ENCODE measurements at regions not wholly inside any gene's neighbourhood (a gene's known extent, or its start where the extent isn't known, plus 50 kb on each side); places are given as distances from the start of the nearest gene placed in this dataset.

DNA sequence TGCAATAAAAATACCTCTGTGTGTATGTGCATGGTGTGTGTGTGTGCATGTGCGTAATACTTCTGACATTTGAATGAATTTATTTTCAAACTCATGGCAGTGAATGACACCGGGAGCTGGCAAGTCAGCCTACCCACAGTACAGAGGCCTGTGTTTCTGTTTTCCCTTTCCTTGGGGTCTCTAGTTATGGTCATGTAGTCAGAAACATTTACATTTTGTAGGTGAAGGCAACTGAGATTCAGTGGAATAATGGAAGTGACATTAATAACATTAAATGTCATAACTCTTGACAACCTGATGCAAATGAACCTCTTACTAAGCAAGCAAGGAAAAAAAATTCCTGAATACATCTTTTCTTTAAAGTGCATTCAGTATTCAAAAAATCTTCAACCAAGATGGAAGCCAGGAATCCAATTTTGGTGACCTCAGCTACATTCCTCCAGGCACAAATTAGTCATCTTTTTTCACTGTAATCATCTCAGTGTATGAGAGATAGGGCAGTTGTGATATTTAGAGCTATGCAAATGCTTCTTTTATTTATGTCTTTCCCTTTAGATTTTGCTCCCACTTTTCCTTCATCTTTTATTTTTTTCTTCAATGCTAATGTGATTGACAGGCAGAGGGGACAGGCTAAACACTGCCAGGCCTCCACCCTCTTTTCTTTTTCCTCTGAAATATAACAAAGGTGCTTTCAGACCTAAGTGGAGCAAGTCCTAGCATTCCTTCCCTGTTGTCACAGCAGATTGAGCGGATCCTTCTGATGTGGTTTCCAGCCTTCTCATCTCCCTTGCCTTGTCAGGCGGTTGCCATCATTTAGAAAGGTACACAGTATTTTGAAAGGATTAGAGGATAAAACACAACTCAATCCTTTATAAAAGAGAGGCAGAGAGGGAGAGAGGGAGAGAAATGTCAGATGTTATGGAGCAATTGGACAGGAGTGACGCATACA is 569.8 kb upstream of the ADAMTS16 start:
- peaks cover 11% of the 10 kb centered on the region; the same call in 1 of the 2 replicates for H3K4me1 ChIP-seq (ENCODE audit: insufficient read depth, low read length)
- no peak overlapping the region for H3K9ac ChIP-seq (ENCODE audit: low read depth, low read length)
- H3K27me3 ChIP-seq (ENCODE audit: insufficient read depth, low read length): no peaks in the 10 kb centered on the region
- no peak overlapping the region for H3K27ac ChIP-seq (ENCODE audit: low read length)
- H3K36me3 ChIP-seq (ENCODE audit: insufficient read depth, low read depth, low read length): no peaks in the 10 kb centered on the region
- no peak overlapping the region for H3K4me3 ChIP-seq (ENCODE audit: low read length)
- no peaks in the 10 kb centered on the region for H3K9me3 ChIP-seq (ENCODE audit: insufficient read depth, low read depth, low read length)

DNA sequence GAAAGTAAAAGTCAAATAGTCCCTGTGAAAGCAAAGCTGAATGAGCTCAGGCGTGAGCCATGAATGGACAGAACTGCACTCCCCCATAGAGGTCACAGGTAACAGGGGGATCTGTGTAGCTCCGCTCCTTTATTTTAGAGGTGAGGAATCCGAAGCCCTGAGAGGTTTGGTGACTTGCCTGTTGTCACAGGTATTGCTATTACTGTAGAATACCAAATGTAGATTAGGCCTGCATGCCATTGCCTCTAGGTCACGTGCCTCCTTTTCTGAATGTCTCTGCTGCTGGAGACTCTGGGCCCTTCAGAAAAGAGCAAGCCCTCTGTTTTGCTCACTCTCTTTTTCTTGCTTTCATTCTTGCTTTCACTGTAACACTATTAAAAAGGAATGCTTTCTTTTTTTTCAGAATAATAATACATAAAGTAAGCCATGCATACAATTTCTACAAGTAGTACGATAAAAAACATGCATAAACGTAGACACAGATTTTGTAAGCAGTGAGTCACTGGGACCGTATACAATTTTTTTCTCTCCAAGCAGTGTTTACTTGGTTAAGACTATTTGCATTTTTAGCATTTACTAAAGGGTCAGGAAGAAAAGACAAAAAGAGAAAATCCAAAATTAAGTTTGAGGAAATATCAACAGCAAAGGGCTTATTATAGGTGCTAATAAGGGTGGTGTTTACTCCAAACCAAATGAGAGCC is 568.7 kb upstream of the ADAMTS16 start:
- H3K4me1 ChIP-seq (ENCODE audit: insufficient read depth, low read length): peaks cover 11% of the 10 kb centered on the region; the same call in 1 of the 2 replicates
- H3K27ac ChIP-seq (ENCODE audit: low read length): no peak overlapping the region
- H3K4me3 ChIP-seq (ENCODE audit: low read length): no peak overlapping the region
- H3K9ac ChIP-seq (ENCODE audit: low read depth, low read length): no peak overlapping the region
- no peaks in the 10 kb centered on the region for H3K9me3 ChIP-seq (ENCODE audit: insufficient read depth, low read depth, low read length)
- no peaks in the 10 kb centered on the region for H3K36me3 ChIP-seq (ENCODE audit: insufficient read depth, low read depth, low read length)
- no peaks in the 10 kb centered on the region for H3K27me3 ChIP-seq (ENCODE audit: insufficient read depth, low read length)

GRCh38 chr5:4572311-4573100 is 567.6 kb upstream of the ADAMTS16 start:
- Histone ChIP-seq H3K27ac (ENCODE audit: low read length) (no peak overlapping the region), H3K9ac (ENCODE audit: low read depth, low read length) (no peak overlapping the region), H3K27me3 (ENCODE audit: insufficient read depth, low read length) (no peaks in the 10 kb centered on the region), H3K4me3 (ENCODE audit: low read length) (no peak overlapping the region), H3K9me3 (ENCODE audit: insufficient read depth, low read depth, low read length) (no peaks in the 10 kb centered on the region), H3K4me1 (ENCODE audit: insufficient read depth, low read length) (peaks cover 11% of the 10 kb centered on the region; the same call in 1 of the 2 replicates), H3K36me3 (ENCODE audit: insufficient read depth, low read depth, low read length) (no peaks in the 10 kb centered on the region)

DNA sequence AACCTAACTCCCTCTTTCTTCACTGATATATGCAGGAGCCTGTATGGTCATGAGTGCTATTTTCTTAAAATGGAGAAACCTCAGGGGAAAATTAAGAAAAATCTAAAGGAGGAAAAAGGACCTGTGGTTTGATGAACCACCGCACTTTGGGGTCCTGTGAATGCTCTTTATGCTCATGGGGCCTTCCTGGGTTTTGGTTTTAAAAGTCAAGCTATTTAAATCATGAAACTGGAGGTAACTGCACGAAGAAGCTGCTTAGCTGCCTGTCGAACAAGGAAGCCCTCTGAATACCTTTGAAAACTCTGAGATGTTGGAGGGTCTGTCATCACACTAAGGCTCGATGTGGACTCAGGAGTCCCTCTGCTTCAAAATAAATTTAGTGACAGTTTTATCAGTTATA is 564.5 kb upstream of the ADAMTS16 start:
- no peak overlapping the region for H3K4me3 ChIP-seq (ENCODE audit: low read length)
- H3K27ac ChIP-seq (ENCODE audit: low read length): no peak overlapping the region
- H3K36me3 ChIP-seq (ENCODE audit: insufficient read depth, low read depth, low read length): no peaks in the 10 kb centered on the region
- H3K9me3 ChIP-seq (ENCODE audit: insufficient read depth, low read depth, low read length): no peaks in the 10 kb centered on the region; the same call in 1 of the 2 replicates
- peaks cover 11% of the 10 kb centered on the region; the same call in 1 of the 2 replicates for H3K4me1 ChIP-seq (ENCODE audit: insufficient read depth, low read length)
- no peaks in the 10 kb centered on the region for H3K27me3 ChIP-seq (ENCODE audit: insufficient read depth, low read length)
- no peak overlapping the region for H3K9ac ChIP-seq (ENCODE audit: low read depth, low read length)

DNA sequence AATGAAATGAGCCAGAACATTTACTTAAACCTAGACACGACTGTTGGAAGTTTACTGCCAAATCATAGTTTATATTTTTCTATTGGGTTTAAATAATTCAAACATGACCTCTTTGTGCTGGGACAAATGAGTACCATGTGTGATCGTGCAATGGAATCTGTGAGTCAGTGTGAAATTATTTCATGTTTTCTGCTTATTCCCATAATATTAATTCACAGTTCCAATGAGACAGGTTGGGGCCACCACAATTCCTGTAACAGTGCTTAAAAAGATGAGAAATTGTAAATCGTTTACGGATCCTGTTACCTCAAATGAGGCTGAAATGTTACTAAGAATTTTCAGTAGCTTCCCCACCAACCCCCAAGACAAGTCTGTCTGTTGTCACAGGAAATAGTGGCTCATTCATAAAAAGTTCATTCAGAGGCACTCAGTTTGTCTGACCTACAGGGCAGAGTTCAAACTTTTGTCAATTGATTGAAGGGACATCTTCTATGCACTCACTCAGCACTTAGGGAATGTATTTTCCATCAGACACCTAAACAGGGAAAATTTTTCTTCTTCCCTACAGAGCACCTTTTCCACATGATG is 563.9 kb upstream of the ADAMTS16 start:
- H3K4me3 ChIP-seq (ENCODE audit: low read length): no peak overlapping the region
- H3K9me3 ChIP-seq (ENCODE audit: insufficient read depth, low read depth, low read length): no peaks in the 10 kb centered on the region; the same call in 1 of the 2 replicates
- H3K9ac ChIP-seq (ENCODE audit: low read depth, low read length): no peak overlapping the region
- H3K36me3 ChIP-seq (ENCODE audit: insufficient read depth, low read depth, low read length): no peaks in the 10 kb centered on the region
- H3K27me3 ChIP-seq (ENCODE audit: insufficient read depth, low read length): no peaks in the 10 kb centered on the region
- H3K4me1 ChIP-seq (ENCODE audit: insufficient read depth, low read length): peaks cover 5% of the 10 kb centered on the region; the same call in 1 of the 2 replicates
- no peak overlapping the region for H3K27ac ChIP-seq (ENCODE audit: low read length)

DNA sequence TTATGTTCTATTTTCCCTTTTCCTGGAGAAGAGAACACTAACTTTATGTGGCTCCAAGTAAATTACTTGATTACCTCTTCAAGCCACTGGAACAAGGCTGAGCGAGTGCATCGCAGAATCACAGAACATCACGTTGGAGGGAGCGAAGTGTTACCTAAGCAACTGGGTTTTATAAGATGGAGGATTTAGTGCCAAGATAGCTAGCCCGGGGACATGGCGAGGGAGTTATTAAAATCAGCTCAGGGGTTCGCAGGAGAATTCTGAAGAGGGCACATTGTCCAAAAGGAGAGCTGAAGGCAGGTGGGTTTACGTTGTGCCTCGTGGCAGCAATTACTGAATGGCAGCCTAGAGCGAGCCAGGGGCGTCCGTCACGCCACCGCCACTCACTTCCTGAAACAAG is 563.2 kb upstream of the ADAMTS16 start:
- Histone ChIP-seq H3K9me3 (ENCODE audit: insufficient read depth, low read depth, low read length) (no peaks in the 10 kb centered on the region; the same call in 1 of the 2 replicates), H3K27me3 (ENCODE audit: insufficient read depth, low read length) (no peaks in the 10 kb centered on the region), H3K4me3 (ENCODE audit: low read length) (no peak overlapping the region), H3K9ac (ENCODE audit: low read depth, low read length) (no peak overlapping the region), H3K27ac (ENCODE audit: low read length) (no peak overlapping the region), H3K4me1 (ENCODE audit: insufficient read depth, low read length) (no peaks in the 10 kb centered on the region; the same call in 1 of the 2 replicates), H3K36me3 (ENCODE audit: insufficient read depth, low read depth, low read length) (no peaks in the 10 kb centered on the region)

DNA sequence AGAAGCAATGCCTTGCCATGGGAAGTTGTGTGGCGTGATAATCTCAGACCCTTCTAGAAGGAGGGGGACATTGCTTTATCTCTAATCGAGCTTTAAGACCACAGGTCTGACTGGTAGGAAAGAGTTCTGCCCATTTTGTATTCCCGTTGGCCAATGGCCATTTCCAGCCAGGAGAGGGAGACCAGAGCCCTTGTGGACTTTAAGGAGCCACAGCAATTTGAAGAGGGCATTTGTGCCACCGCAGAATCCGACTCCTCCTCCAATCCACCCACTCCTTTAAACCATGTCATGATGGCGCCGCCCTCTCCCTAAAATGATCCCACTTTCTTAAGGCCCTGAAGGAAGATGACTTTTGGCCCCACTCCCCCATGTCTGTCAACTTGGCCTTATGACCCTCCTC is 560.5 kb upstream of the ADAMTS16 start:
- Histone ChIP-seq H3K27me3 (ENCODE audit: insufficient read depth, low read length) (no peaks in the 10 kb centered on the region), H3K4me1 (ENCODE audit: insufficient read depth, low read length) (no peaks in the 10 kb centered on the region), H3K36me3 (ENCODE audit: insufficient read depth, low read depth, low read length) (no peaks in the 10 kb centered on the region), H3K9me3 (ENCODE audit: insufficient read depth, low read depth, low read length) (no peaks in the 10 kb centered on the region; the same call in 1 of the 2 replicates), H3K4me3 (ENCODE audit: low read length) (no peak overlapping the region), H3K27ac (ENCODE audit: low read length) (no peak overlapping the region), H3K9ac (ENCODE audit: low read depth, low read length) (no peak overlapping the region)

DNA sequence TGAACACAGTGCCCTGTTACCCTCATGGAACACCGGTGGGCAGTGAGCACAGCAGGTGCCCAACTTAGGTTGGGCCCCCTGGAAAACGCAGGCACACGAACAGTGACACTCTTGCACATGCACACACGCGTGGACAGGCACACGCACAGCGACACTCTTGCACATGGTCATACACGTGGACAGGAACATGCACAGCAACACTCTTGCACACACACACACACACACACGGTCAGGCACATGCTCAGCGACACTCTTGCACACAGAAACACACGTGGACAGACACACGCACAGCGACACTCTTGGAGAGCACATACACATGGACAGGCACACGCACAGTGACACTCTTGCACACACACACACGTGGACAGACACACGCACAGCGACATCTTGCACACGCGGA is 559.4 kb upstream of the ADAMTS16 start:
- H3K9ac ChIP-seq (ENCODE audit: low read depth, low read length): no peak overlapping the region
- no peaks in the 10 kb centered on the region for H3K4me1 ChIP-seq (ENCODE audit: insufficient read depth, low read length)
- H3K27ac ChIP-seq (ENCODE audit: low read length): no peak overlapping the region
- no peaks in the 10 kb centered on the region for H3K36me3 ChIP-seq (ENCODE audit: insufficient read depth, low read depth, low read length)
- no peaks in the 10 kb centered on the region for H3K27me3 ChIP-seq (ENCODE audit: insufficient read depth, low read length)
- H3K9me3 ChIP-seq (ENCODE audit: insufficient read depth, low read depth, low read length): no peaks in the 10 kb centered on the region; the same call in 1 of the 2 replicates
- no peak overlapping the region for H3K4me3 ChIP-seq (ENCODE audit: low read length)

GRCh38 chr5:4581289-4581688 is 558.8 kb upstream of the ADAMTS16 start:
- H3K36me3 ChIP-seq (ENCODE audit: insufficient read depth, low read depth, low read length): no peaks in the 10 kb centered on the region
- no peaks in the 10 kb centered on the region; the same call in 1 of the 2 replicates for H3K9me3 ChIP-seq (ENCODE audit: insufficient read depth, low read depth, low read length)
- H3K27me3 ChIP-seq (ENCODE audit: insufficient read depth, low read length): no peaks in the 10 kb centered on the region
- no peak overlapping the region for H3K9ac ChIP-seq (ENCODE audit: low read depth, low read length)
- H3K4me1 ChIP-seq (ENCODE audit: insufficient read depth, low read length): no peaks in the 10 kb centered on the region
- H3K4me3 ChIP-seq (ENCODE audit: low read length): no peak overlapping the region
- no peak overlapping the region for H3K27ac ChIP-seq (ENCODE audit: low read length)

- Histone ChIP-seq H3K27me3 (ENCODE audit: insufficient read depth, low read length) (no peaks in the 10 kb centered on the region), H3K9ac (ENCODE audit: low read depth, low read length) (no peak overlapping the region), H3K4me3 (ENCODE audit: low read length) (no peak overlapping the region), H3K27ac (ENCODE audit: low read length) (no peak overlapping the region), H3K9me3 (ENCODE audit: insufficient read depth, low read depth, low read length) (no peaks in the 10 kb centered on the region; the same call in 1 of the 2 replicates), H3K36me3 (ENCODE audit: insufficient read depth, low read depth, low read length) (no peaks in the 10 kb centered on the region), H3K4me1 (ENCODE audit: insufficient read depth, low read length) (no peaks in the 10 kb centered on the region)
Measured at GRCh38 chr5:4584982-4585381, 555.1 kb upstream of the ADAMTS16 start.

DNA sequence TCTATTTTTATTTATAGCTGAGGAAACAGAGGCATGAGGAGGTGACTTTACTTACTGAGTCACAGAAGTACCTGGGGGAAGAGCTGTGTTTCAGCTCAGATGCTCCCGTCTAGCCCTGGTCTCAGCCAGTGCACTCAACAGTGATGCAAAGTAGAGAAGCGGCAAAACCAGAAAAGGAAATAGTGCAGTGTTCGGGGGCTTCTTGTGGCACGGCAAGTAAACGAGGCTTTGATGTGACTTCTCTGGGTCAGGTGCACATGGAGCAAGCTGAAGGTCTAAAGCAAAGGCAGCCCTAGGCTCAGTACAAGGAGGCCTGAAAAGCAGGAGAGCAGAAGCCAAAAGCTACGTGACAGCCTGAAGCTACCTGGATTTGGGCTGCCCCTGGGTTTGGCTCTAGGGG is 526.7 kb upstream of the ADAMTS16 start:
- no peaks in the 10 kb centered on the region for H3K27me3 ChIP-seq (ENCODE audit: insufficient read depth, low read length)
- no peak overlapping the region for H3K27ac ChIP-seq (ENCODE audit: low read length)
- no peaks in the 10 kb centered on the region for H3K4me1 ChIP-seq (ENCODE audit: insufficient read depth, low read length)
- no peaks in the 10 kb centered on the region for H3K36me3 ChIP-seq (ENCODE audit: insufficient read depth, low read depth, low read length)
- no peak overlapping the region for H3K9ac ChIP-seq (ENCODE audit: low read depth, low read length)
- peaks cover 8% of the 10 kb centered on the region; the same call in 1 of the 2 replicates for H3K9me3 ChIP-seq (ENCODE audit: insufficient read depth, low read depth, low read length)
- no peak overlapping the region for H3K4me3 ChIP-seq (ENCODE audit: low read length)

Measured in iPS-20b (cell line).